Right cardiac atrium (tissue), 5 donors: ENCODE measurements at regions not wholly inside any gene's neighbourhood (a gene's known extent, or its start where the extent isn't known, plus 50 kb on each side); places are given as distances from the start of the nearest gene placed in this dataset.
A peak's percentile ranks its signal among the peaks of the same experiment; 100 is the strongest.
"Not testable (repeated sequence)": the region's sequence is repeated elsewhere in the genome, so short reads cannot be mapped to it uniquely, and the experiment has no call there.

Experiments used
- ATAC-seq, 2 donors: fragments of 200-7000 bp; cut with Tn5 transposase; one replicate each; pipeline versions ENCODE4 v1.8.0 to v1.9.1; 2020; ENCODE audit warnings: moderate library complexity in 2 of 2, mild to moderate bottlenecking in 1 of 2
- DNase-seq, 3 donors: peaks; one replicate each; pipeline ENCODE4 v3.0.0-alpha.2; 2020
- H3K27ac ChIP-seq: one replicate; pipeline ENCODE4 v1.5.1; 2013; ENCODE audit warnings: mild to moderate bottlenecking, low read length, control low read depth, moderate library complexity
- H3K27me3 ChIP-seq: one replicate; pipeline ENCODE4 v1.6.1; 2013; ENCODE audit not compliant: control insufficient read depth, insufficient read depth
- H3K4me1 ChIP-seq: one replicate; pipeline ENCODE4 v1.6.1; 2013; ENCODE audit warnings: low read length; ENCODE audit not compliant: control insufficient read depth, insufficient read depth
- H3K4me3 ChIP-seq: one replicate; pipeline ENCODE4 v1.5.1; 2013; ENCODE audit warnings: low read length, control low read depth
- H3K9me3 ChIP-seq: one replicate; pipeline ENCODE4 v1.6.1; 2013; ENCODE audit warnings: low read length; ENCODE audit not compliant: control insufficient read depth
- WGBS: extraction: QIAGEN DNeasy Blood & Tissue Kit; methylation state at CpG from one replicate; pipeline ENCODE4 v1.1.7; 2013; 5-methylcytosine and 5-hydroxymethylcytosine counted together
- intact Hi-C, 4 donors: fragments of 100-400 bp; cut with DNase I; formaldehyde crosslinking; loops; one replicate each; pipeline versions ENCODE4 v1.11.0 to v1.14.0; 2022 to 2023
- donor health status: healthy with polysubstance abuse.
- donor health status: DM: no; HTN: yes; CAD: no.
- donor health status: DM: no; HTN: no; CAD: no.
- donor health status: DM: no; HTN: yes; CAD: no; lungs with severe emphysema.
- donor health status: DM: yes; HTN: yes; CAD: no.

- no peak overlapping the region for H3K27ac ChIP-seq
- WGBS: 77% methylated on average over 6 of the region's 6 CpGs
- H3K9me3 ChIP-seq: no peaks in the 10 kb centered on the region
- no peaks in the 10 kb centered on the region for H3K27me3 ChIP-seq
- peaks cover 1% of the 10 kb centered on the region for H3K4me1 ChIP-seq
- peak in 1 of 2 donors; percentile 28 for ATAC-seq
- no peak overlapping the region for H3K4me3 ChIP-seq
- intact Hi-C loops: no loop called here
- DNase-seq: no peak
Measured at GRCh38 chr6:137811916-137812553, 55.0 kb upstream of the TNFAIP3 start.

- no peak for DNase-seq
- Histone ChIP-seq H3K27me3 (no peaks in the 10 kb centered on the region), H3K27ac (no peak overlapping the region), H3K4me1 (peaks cover 1% of the 10 kb centered on the region), H3K4me3 (no peak overlapping the region), H3K9me3 (no peaks in the 10 kb centered on the region)
- WGBS: 87% methylated on average over 4 of the region's 4 CpGs
- intact Hi-C loops: no loop called here
- no peak for ATAC-seq
Measured at GRCh38 chr6:137813308-137813970, 53.6 kb upstream of the TNFAIP3 start.

- H3K9me3 ChIP-seq, H3K27me3 ChIP-seq, intact Hi-C loops, H3K4me3 ChIP-seq, H3K4me1 ChIP-seq, DNase-seq, ATAC-seq, H3K27ac ChIP-seq: not testable (repeated sequence)
- 91% methylated on average over 2 of the region's 3 CpGs for WGBS
Measured at GRCh38 chr6:137814030-137814429, 53.0 kb upstream of the TNFAIP3 start.

- 84% methylated on average over 1 of the region's 1 CpG for WGBS
- Histone ChIP-seq H3K27ac (no peak overlapping the region), H3K4me3 (no peak overlapping the region), H3K9me3 (no peaks in the 10 kb centered on the region), H3K4me1 (peaks cover 6% of the 10 kb centered on the region), H3K27me3 (no peaks in the 10 kb centered on the region)
- intact Hi-C loops: no loop called here
- ATAC-seq (no peak), DNase-seq (no peak)
Measured at GRCh38 chr6:137815692-137816091, 51.4 kb upstream of the TNFAIP3 start.

GRCh38 chr6:137816133-137816579 lies 50.9 kb upstream of the TNFAIP3 start:
- DNase-seq (no peak), ATAC-seq (no peak)
- WGBS: 68% methylated on average over 6 of the region's 6 CpGs
- Histone ChIP-seq H3K4me3 (no peak overlapping the region), H3K9me3 (no peaks in the 10 kb centered on the region), H3K4me1 (peaks cover 6% of the 10 kb centered on the region), H3K27me3 (no peaks in the 10 kb centered on the region), H3K27ac (no peak overlapping the region)
- intact Hi-C loops: no loop called here

GRCh38 chr6:137816688-137817618 lies 50.1 kb upstream of the TNFAIP3 start:
- Histone ChIP-seq H3K4me1 (peaks cover 7% of the 10 kb centered on the region), H3K27me3 (no peaks in the 10 kb centered on the region), H3K27ac (no peak overlapping the region), H3K9me3 (no peaks in the 10 kb centered on the region), H3K4me3 (no peak overlapping the region)
- peak in 1 of 3 donors; percentile 60 for DNase-seq
- WGBS: 56% methylated on average over 8 of the region's 8 CpGs
- intact Hi-C loops: no loop called here
- ATAC-seq: peak; percentile 47 to 66
